Kidney (tissue), 13 donors: ENCODE measurements at regions not wholly inside any gene's neighbourhood (a gene's known extent, or its start where the extent isn't known, plus 50 kb on each side); places are given as distances from the start of the nearest gene placed in this dataset.

Source experiments
- DNase-seq, 5 donors: peaks; one replicate each; pipeline ENCODE4 v3.0.0-alpha.2; 2013 to 2020
- FAIRE-seq: peaks from 2 replicates; lab custom pipeline; 2012; peaks lifted over from hg19 to GRCh38; lab: Jason Lieb, UNC
- H3K27ac ChIP-seq, 2 donors: one replicate each; pipeline ENCODE4 v1.7.0; 2013; ENCODE audit warnings: low read depth in 2 of 2, low read length in 2 of 2, inconsistent platforms in 1 of 2
- H3K27me3 ChIP-seq: one replicate; pipeline ENCODE4 v1.7.1; 2013; ENCODE audit warnings: low read length, inconsistent platforms; ENCODE audit not compliant: control insufficient read depth, insufficient read depth
- H3K36me3 ChIP-seq, 3 donors: one replicate each; pipeline versions ENCODE4 v1.7.0 to v1.7.1; 2013; ENCODE audit warnings: low read length in 3 of 3, control low read depth in 1 of 3, inconsistent platforms in 1 of 3; ENCODE audit not compliant: insufficient read depth in 3 of 3, control insufficient read depth in 2 of 3
- H3K4me1 ChIP-seq, 3 donors: one replicate each; pipeline versions ENCODE4 v1.7.0 to v1.7.1; 2013; ENCODE audit warnings: low read length in 3 of 3, inconsistent platforms in 1 of 3, low read depth in 1 of 3; ENCODE audit not compliant: control insufficient read depth in 2 of 3, insufficient read depth in 2 of 3
- H3K4me3 ChIP-seq, 3 donors: one replicate each; pipeline versions ENCODE4 v1.7.0 to v1.8.1; 2013; ENCODE audit warnings: low read length in 3 of 3, control low read depth in 1 of 3, inconsistent platforms in 1 of 3
- H3K9ac ChIP-seq, 3 donors: one replicate each; pipeline versions ENCODE4 v1.7.0 to v1.7.1; 2013; ENCODE audit warnings: low read length in 3 of 3, control low read depth in 1 of 3, inconsistent platforms in 1 of 3
- H3K9me3 ChIP-seq, 3 donors: one replicate each; pipeline versions ENCODE4 v1.7.0 to v1.7.1; 2013; ENCODE audit warnings: low read length in 3 of 3, control low read depth in 1 of 3, inconsistent platforms in 1 of 3; ENCODE audit not compliant: control insufficient read depth in 2 of 3, insufficient read depth in 1 of 3
- intact Hi-C: fragments of 100-400 bp; cut with DNase I; formaldehyde crosslinking; loops from one replicate; pipeline ENCODE4 v1.11.1; 2022
- TF ChIP-seq, protein P1 (sequence below): IDR thresholded peaks from 3 replicates; pipeline ENCODE4 v1.5.1; 2012; ENCODE audit warnings: mild to moderate bottlenecking, moderate library complexity, borderline replicate concordance; ENCODE audit not compliant: insufficient read depth; ENCODE audit errors: extremely low read depth
- donor health status: control.
- donor health status: control.
- donor health status: control.
- donor health status: control.
- donor health status: control.
- donor health status: DM: yes; HTN: yes; CAD: no.
- donor health status: Normal renal cell carcinoma (clear cell type).

GRCh38 chr10:105783936-105784483, 1142.9 kb downstream of the SORCS3 start:
- H3K4me1 ChIP-seq: no peaks in the 10 kb centered on the region
- intact Hi-C loops: no loop called here
- no peaks in the 10 kb centered on the region for H3K9me3 ChIP-seq
- FAIRE-seq (no peak), DNase-seq (no peak)
- TF ChIP-seq, protein P1, sequence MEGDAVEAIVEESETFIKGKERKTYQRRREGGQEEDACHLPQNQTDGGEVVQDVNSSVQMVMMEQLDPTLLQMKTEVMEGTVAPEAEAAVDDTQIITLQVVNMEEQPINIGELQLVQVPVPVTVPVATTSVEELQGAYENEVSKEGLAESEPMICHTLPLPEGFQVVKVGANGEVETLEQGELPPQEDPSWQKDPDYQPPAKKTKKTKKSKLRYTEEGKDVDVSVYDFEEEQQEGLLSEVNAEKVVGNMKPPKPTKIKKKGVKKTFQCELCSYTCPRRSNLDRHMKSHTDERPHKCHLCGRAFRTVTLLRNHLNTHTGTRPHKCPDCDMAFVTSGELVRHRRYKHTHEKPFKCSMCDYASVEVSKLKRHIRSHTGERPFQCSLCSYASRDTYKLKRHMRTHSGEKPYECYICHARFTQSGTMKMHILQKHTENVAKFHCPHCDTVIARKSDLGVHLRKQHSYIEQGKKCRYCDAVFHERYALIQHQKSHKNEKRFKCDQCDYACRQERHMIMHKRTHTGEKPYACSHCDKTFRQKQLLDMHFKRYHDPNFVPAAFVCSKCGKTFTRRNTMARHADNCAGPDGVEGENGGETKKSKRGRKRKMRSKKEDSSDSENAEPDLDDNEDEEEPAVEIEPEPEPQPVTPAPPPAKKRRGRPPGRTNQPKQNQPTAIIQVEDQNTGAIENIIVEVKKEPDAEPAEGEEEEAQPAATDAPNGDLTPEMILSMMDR: no peak
- no peaks in the 10 kb centered on the region for H3K27me3 ChIP-seq
- H3K9ac ChIP-seq: no peak overlapping the region
- H3K4me3 ChIP-seq: no peak overlapping the region
- H3K36me3 ChIP-seq: no peaks in the 10 kb centered on the region
- H3K27ac ChIP-seq: no peak overlapping the region

GRCh38 chr10:105774881-105775280, 1133.8 kb downstream of the SORCS3 start:
- DNase-seq (no peak), FAIRE-seq (no peak)
- Histone ChIP-seq H3K27ac (no peak overlapping the region), H3K27me3 (no peaks in the 10 kb centered on the region), H3K4me3 (no peak overlapping the region), H3K9me3 (no peaks in the 10 kb centered on the region), H3K4me1 (no peaks in the 10 kb centered on the region), H3K36me3 (no peaks in the 10 kb centered on the region), H3K9ac (no peak overlapping the region)
- intact Hi-C loops: no loop called here
- TF ChIP-seq, protein P1: no peak

GRCh38 chr10:105774351-105774750, 1133.3 kb downstream of the SORCS3 start:
- Histone ChIP-seq H3K27me3 (no peaks in the 10 kb centered on the region), H3K36me3 (no peaks in the 10 kb centered on the region), H3K9me3 (no peaks in the 10 kb centered on the region), H3K4me1 (no peaks in the 10 kb centered on the region), H3K27ac (no peak overlapping the region), H3K4me3 (no peak overlapping the region), H3K9ac (no peak overlapping the region)
- intact Hi-C loops: no loop called here
- no peak for FAIRE-seq
- TF ChIP-seq, protein P1: no peak
- no peak for DNase-seq
